Activated effector memory CD4-positive, alpha-beta T cell treated with anti-CD3 and anti-CD28 coated beads, Interleukin-2, amount 50 U/mL, for 16 hours (primary cell): ENCODE measurements at regions not wholly inside any gene's neighbourhood (a gene's known extent, or its start where the extent isn't known, plus 50 kb on each side); places are given as distances from the start of the nearest gene placed in this dataset.
"Not testable (repeated sequence)": the region's sequence is repeated elsewhere in the genome, so short reads cannot be mapped to it uniquely, and the experiment has no call there.

Source experiments
- DNase-seq: peaks from one replicate; pipeline ENCODE4 v3.0.0-alpha.2; 2020

DNA sequence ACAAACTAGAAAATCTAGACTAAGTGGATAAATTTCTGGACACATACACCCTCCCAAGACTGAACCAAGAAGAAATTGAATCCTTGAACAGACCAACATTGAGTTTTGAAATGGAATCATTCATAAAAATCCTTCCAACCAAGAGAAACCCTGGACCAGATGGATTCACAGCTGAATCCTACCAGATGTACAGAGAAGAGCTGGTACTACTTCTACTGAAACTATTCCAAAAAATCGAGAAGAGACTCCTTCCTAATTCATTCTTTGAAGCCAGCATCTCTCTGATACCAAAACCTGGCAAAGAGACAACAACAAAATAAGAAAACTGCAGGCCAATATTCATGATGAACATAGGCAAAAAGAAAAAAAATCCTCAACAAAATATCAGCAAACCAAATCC, 227.4 kb downstream of the RPAP3 start:
- DNase-seq = no peak

DNA sequence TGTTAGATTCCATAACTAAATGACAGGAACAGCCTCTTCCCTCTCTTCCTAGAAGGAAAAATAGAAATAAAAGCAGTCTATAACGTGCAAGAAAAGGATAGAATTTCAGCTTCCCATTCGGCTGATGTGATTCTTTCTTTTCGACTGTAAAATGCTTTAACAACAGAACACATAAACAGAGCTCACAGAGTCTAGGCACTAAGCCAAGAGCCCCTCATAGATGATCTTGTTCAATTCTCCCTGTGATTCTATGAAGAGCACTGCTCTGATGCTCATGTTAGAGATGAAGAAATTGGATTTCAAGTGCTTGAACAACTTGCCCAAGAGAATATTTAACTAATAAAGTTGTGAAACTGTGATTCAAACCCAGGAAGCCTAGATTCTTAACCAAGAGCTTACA, 232.7 kb downstream of the RPAP3 start:
- no peak for DNase-seq

DNA sequence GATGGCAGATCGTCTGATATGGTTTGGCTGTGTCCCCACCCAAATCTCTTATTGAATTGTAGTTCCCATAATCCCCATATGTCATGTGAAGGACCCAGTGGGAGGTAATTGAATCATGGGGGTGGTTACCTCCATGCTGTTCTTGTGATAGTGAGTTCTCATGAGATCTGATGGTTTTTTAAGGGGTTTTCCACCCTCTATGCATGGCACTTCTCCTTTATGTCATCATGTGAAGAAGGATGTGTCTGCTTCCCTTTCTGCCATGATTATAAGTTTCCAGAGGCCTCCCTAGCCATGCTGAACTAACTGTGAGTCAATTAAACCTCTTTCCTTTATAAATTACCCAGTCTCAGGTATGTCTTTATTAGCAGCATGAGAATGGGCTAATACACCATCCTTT, 235.5 kb downstream of the RPAP3 start:
- not testable (repeated sequence) for DNase-seq

DNA sequence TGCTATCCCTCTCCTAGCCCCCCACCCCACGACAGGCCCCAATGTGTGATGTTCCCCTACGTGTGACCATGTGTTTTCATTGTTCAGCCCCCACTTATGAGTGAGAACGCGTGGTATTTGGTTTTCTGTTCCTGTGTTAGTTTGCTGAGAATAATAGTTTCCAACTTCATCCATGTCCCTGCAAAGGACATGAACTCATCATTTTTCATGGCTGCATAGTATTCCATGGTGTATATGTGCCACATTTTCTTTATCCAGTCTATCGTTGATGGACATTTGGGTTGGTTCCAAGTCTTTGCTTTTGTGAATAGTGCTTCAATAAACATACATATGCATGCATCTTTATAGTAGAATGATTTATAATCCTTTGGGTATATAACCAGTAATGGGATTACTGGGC, 241.9 kb downstream of the RPAP3 start:
- DNase-seq = not testable (repeated sequence)

DNA sequence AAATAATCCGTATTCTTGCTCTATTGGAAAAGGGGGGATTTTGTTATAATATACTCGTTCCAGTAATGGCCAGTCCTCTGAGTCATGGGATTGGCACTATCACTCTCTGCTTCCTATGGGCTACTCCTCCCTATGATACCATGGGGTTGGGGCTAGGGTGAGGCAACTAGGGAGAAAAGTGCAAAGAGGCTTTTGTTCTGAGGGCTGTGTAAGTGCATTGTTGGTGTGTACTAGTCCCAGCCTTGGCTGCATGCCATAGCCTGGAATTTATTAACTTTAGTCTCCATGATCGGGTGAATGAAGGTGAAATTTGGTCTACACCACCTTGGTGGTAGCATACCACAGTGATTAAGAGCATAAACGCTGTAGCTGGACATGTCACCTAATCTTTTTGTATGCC, 247.6 kb downstream of the RPAP3 start:
- no peak for DNase-seq

DNA sequence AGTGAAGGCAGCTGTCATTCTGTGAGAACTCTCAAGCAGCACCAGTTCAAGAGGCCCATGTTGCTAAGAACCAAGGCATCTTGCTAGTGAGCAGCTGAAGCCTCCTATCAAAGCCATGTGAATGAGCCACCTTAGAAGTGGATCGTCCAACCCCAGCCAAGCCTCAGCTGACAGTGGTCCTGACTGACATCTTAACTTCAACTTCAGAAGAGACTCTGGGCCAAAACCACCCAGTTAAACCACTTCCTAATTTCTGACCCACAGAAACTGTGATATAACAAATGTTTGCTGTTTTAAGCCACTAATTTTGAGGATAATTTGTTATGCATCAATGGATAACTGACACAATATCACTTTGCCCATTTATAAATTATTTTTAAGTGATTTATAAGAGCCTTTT, 256.0 kb downstream of the RPAP3 start:
- no peak for DNase-seq

DNA sequence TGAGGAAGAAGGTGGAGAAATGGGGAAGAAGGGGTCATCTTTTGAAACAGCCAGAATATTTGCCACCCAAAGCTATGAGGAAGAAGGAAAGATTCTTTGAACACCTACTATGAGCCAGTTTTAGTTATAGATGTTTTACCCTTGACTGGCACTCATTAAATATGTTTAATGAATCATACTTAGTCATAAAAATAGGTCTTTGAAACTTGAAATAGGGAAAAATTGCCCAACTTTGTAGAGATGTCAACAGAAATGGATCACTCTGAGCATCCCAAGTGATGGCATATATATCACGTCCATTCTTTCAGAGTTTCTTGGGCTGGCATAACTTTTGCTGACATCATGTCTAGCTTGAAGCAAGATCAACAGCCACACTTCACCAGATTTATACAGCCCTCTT, 263.5 kb downstream of the RPAP3 start:
- DNase-seq = no peak

DNA sequence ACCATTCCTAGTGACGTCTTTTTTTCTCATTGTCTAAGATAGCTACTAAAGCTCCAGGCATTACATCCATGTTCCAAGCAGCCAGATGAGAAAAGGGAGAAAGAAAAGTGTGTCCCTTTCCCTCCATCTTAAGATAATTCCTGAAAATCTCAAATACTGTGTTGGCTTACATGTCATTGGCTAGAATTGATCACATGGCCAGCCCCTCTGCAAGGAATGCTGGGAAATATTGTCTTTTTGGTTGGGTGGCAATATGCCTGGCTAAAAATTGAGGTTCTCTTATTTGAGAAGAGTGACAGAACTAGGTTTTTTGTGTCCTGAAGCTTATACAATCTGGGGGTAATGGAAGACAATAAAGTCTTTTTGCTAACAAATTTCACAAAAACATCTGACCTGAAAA, 264.3 kb downstream of the RPAP3 start:
- no peak for DNase-seq

DNA sequence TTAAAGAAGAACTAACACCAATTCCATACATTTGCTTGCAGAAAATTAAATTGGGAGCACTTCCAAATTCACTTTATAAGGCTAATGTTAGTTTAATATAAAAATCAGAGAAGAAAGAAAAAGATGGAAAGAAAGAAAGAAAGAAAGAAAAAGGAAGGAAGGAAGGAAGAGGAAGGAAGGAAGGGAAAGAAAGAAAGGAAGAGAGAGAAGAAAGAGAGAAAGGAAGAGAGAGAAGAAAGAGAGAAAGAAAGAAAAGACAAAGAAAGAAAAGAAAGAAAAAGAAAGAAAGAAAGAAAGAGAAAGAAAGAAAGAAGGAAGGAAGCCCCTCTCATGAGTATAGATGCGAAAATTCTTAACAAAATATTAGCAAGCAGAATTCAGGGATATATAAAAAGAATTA, 267.7 kb downstream of the RPAP3 start:
- no peak for DNase-seq

DNA sequence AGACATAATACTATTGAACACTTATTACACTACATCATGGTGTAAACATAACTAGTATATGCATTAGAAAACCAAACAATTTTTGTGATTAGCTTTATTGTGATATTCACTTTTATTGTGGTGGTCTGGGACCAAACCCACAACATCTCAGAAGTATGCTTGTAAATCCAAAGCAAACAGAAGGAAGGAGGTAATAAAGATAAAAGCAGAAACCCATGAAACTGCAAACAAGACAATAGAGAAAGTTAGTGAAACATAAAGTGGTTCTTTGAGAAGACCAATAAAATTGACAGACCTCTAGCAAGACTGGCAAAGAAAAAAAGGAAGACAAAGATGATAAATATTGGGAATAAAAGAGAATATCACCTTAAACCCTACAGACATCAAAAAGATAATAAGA, 268.3 kb downstream of the RPAP3 start:
- no peak for DNase-seq

DNA sequence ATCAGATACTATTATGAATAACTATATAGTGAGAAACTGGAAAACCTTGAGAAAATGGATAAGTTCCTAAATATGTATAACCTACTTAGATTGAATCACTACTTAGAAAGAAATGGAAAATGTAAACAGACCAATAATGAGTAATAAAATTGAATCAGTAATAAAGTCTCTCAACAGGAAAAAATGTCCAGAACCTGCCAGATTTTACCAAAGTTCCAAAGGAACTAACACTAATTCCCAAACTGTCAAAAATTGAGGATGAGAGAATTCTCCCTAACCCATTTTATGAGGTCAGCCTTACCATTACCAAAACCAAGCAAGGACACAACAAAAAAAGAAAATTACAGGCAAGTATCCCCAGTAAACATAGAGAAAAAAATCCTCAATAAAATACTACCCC, 272.0 kb downstream of the RPAP3 start:
- no peak for DNase-seq

DNA sequence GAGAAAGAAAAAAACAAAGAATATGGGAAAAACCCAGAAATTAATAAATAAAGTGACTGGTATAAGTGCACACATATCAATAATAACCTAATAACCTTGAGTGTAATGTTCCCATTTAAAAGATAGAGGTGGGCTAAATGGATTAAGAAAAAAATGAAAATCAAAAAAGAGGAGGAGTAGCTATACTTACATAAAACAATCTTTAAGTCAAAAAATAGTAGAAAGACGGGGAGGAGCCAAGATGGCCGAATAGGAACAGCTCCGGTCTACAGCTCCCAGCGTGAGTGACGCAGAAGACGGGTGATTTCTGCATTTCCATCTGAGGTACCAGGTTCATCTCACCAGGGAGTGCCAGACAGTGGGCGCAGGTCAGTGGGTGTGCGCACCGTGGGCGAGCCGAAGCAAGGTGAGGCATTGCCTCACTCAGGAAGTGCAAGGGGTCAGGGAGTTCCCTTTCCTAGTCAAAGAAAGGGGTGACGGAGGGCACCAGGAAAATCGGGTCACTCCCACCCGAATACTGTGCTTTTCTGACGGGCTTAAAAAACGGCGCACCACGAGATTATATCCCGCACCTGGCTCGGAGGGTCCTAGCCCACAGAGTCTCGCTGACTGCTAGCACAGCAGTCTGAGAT, 279.0 kb downstream of the RPAP3 start:
- DNase-seq = peak; percentile 84

DNA sequence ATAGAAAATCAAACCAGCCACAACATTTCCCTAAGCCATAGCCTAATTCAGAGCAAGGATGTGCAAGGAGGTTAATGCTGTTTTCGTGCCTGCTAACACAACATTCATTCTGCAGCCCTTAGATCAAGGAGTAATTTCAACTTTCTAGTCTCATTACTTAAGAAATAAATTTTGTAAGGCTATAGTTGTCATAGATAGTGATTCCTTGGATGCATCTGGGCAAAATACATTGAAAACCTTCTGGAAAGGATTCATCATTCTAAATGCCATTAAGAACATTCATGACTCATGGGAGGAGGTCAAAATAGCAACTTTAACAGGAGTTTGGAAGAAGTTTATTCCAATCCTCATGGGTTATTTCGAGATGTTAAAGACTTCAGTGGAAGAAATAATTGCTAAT, 283.2 kb downstream of the RPAP3 start:
- no peak for DNase-seq

DNA sequence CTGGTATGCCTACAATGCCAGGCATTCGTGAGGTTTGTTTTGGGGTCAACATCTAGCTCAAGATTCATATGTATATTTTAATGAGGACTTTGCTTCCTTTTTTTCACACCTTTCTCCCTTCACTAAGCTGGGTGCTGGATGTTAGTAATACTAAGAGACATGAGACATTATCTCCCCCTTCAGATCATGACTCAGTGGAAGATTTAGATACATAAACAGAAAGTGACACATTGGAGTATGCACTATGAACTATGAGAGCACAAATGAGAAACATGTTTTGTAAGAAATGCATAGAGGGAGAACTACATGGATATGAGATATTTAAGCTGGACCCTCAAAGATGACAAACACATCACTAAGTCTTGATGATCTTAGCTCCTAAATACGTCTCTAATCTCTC, 286.3 kb downstream of the RPAP3 start:
- no peak for DNase-seq

DNA sequence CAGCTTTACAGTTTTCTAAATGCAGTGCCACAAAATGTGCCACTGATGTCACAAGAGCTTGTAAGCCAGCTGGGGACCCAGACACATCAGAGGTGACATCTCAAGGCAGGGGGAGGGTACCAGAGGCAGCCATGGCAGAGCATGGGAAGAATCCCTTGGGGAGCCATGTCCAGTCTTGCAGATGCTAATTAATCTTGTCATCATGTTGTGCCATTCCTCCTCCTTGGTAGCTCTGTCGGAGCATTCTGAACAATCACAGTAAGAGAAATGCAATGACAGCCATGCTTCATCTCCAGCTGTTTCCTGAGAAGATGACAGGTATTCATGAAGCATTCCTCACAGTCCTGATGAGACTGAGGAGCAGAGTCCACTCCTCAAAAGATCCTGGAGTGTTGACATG, 287.9 kb downstream of the RPAP3 start:
- DNase-seq = no peak

DNA sequence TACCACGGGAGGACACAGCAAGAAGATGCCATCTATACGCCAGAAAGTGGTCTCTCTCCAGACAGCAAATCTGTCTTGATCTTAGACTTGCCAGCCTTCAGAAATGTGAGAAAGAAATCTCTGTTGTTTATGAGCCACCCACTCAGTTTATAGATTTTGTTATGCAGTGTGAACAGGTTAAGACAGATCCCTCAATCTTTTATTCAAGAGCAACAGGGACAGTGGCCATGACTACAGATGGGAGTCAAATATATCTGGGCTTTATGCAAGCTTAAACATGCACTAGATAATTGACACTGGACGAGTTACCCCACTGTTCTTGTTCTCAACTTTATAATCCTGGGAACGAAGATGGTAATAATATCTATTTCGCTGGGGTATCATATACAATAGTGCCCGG, 288.7 kb downstream of the RPAP3 start:
- no peak for DNase-seq

DNA sequence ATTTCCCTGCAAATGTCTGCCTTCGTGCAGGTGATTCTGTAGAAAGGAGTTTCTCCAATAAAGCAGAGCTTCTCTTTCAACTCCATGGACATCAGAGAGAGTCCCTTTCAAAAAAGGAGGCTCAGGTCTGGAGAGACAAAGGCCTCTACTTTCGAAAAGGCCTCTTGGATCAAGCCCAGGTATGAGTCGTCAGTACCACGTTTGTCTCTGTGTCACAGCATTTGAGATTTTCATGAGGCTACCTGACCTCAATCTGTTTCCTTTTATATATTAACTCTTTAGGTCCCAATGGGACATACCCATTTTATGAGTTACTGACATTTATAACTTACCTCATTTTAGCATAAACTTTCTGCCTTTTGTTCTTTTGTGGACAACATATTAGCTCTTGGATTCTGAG, 290.8 kb downstream of the RPAP3 start:
- no peak for DNase-seq

DNA sequence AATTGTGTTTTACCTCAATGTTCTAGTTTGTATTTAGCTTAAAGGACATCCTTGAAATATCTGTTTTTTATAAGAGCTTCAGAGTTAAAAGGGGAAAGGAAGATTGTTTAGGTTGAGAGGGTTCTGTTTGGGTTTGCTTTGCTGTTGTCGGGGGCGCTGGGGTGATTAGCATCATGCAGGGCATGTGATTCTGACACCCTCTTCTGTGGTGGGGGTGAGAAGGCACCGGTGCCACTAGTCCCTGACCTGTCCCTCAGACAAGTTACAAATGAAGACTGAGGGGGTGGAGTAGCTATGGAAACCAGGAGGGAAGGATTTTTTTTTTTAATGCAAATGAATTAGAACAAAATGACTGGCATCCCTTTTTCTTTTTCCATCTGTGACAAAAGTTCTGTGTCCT, 291.3 kb downstream of the RPAP3 start:
- no peak for DNase-seq

DNA sequence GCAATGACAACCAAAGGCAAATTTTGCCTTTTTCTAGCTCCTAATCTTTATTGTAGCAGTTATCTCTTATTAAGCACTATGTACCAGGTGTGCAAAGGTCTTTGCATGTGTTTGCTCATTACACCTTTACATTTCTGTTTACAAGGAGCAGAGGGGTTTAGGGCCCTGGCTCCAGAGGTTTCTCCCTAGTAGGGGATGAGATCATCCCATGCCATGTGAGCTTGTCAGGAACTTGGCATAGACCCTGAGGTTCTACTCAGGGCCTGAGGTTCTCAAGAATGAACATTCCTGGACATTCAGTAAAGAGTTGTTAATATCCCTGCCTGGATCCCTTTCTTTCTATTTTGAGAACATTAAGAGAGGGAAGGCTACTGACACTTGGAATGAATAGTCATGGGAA, 292.0 kb downstream of the RPAP3 start:
- no peak for DNase-seq

DNA sequence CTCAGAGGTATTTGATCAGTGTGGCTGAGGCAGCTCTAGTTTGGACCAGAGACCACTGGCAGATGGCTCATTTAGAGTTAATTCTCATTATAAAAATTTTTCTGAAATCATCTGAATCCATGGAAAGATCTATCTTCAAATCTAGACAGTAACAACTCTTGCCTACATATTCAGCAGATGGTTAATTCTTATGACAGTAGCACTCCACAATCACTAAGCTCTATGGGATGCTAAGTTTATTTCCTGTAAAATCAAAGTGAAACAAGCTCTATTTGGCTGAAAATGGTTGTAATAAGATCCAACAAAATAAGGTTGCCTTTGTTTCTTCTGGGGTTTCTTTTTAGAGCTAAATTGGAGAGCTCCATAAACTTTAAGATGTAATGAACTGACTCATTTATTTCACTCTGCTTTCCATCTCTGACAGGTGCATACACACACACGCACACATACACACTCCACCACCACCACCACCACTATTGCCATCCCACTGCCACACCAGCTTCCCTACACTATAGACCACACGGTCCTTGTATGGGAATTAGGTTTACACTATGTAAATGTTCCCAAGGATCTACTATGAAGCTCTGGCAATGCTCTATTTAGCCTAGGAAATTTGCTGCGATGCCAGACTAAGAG, 293.1 kb downstream of the RPAP3 start:
- no peak for DNase-seq

DNA sequence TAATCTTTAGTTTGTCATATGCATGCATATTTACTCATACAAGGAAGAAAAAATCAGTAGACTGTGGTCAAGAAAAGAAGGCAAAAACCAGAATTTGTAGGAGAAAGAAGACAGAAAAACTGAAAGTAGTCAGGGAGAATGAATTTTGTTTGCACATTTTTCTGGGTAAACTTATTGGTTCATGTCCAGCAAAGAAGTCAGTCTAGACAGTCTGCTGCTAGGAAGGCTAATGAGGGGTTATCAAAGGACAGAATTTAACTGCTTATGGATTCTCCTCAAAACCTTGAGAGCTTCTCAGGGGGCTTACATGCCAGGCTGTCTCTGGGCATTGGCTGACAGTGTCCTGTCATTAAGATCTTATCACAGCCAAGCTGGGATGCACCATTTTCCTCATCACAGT, 293.9 kb downstream of the RPAP3 start:
- DNase-seq = no peak

DNA sequence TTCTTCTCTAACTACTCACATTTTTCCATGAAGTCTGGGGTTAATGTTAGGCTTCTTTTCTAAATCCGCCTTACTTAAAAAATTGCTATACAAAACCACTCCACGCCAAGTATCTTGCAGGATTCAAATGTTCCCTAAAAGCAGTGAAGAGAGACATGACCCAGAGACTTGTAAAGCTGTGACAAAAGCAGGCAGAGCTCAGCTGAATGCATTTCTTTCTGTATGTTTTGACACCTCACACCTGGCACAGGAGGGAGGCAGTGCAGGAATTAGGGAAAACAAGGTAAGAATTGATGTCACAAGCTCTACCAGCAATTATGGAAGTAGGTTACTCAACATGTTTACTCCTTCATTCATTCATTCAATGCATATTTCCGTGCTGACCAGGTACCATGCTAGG, 295.0 kb downstream of the RPAP3 start:
- DNase-seq = no peak

DNA sequence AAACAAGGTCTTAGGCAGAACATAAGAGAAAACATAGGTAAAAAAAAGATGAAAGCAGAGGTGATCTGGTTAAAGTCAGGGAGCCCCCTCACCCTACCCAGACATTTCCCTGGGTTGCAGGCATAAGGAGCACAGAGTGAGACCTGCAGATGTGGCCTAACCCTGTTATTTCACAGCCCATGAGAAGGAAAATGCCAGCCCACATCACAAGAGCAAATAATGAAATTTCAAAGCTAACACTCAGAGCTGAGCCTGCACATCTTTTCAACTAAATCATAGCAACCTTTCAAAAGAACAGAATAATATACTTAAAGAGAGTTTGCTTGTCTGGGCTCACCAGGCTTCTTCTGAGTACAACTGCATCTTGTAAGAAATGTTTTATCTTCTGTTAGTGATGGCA, 295.4 kb downstream of the RPAP3 start:
- DNase-seq = no peak

DNA sequence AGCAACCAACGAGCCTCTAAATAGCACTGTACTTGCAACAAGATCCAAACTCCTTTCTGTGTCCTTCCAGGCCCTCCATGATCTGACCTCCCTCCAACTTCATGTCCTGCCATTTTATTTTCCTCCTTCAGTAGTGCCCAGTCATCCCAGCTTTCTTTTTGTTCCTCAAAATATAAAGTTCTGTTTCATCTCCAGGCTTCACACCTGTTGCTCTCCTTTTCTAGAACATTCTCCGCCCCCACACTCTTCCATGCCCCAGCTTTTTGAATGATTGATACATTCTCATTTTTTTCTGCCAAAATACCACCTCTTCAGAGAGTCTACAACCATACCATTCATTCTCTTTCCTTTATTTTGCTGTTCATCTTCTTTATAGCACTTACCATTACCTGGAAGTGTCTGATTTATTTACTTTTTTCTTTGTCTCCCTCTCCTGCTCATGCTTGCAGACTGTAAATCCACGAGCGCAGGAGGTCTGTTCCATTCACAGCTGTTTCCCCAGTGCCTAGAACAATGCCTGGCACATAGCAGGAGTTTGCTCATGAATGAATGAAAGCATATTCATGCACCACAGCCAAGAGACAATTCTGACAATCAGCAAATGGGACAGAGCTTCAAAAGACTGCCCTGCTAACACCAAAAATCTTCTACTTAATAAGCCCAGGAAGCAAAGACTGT, 296.4 kb downstream of the RPAP3 start:
- DNase-seq = no peak
